Ishikawa (cell line): ENCODE measurements at regions not wholly inside any gene's neighbourhood (a gene's known extent, or its start where the extent isn't known, plus 50 kb on each side); places are given as distances from the start of the nearest gene placed in this dataset.

ENCODE experiments used
- CEBPB ChIP-seq: IDR thresholded peaks from 2 replicates; pipeline ENCODE4 v1.6.1; 2012
- CREB1 ChIP-seq: IDR thresholded peaks from 2 replicates; pipeline ENCODE4 v1.6.1; 2012; ENCODE audit warnings: low read depth
- EGR1 ChIP-seq: IDR thresholded peaks from 2 replicates; pipeline ENCODE4 v1.6.1; 2012
- EP300 ChIP-seq: IDR thresholded peaks from 2 replicates; pipeline ENCODE4 v1.6.1; 2012; ENCODE audit warnings: borderline replicate concordance
- FOXM1 ChIP-seq: IDR thresholded peaks from 2 replicates; pipeline ENCODE4 v1.6.1; 2012; ENCODE audit warnings: low read depth, borderline replicate concordance
- MAX ChIP-seq: IDR thresholded peaks from 2 replicates; pipeline ENCODE4 v1.6.1; 2012
- NFIC ChIP-seq: IDR thresholded peaks from 2 replicates; pipeline ENCODE4 v1.6.1; 2012
- RAD21 ChIP-seq: IDR thresholded peaks from 2 replicates; pipeline ENCODE4 v1.6.1; 2012; ENCODE audit warnings: low read depth
- REST ChIP-seq: IDR thresholded peaks from 2 replicates; pipeline ENCODE4 v1.6.1; 2012; ENCODE audit warnings: low read depth, mild to moderate bottlenecking
- TAF1 ChIP-seq: IDR thresholded peaks from 2 replicates; pipeline ENCODE4 v1.6.1; 2012; ENCODE audit warnings: low read depth, mild to moderate bottlenecking
- TCF12 ChIP-seq: IDR thresholded peaks from 2 replicates; pipeline ENCODE4 v1.6.1; 2012; ENCODE audit warnings: low read depth
- TEAD4 ChIP-seq: IDR thresholded peaks from 2 replicates; pipeline ENCODE4 v1.6.1; 2012
- USF1 ChIP-seq: IDR thresholded peaks from 2 replicates; pipeline ENCODE4 v1.6.1; 2012
- YY1 ChIP-seq: IDR thresholded peaks from 2 replicates; pipeline ENCODE4 v1.6.1; 2012; ENCODE audit warnings: low read depth
- ZBTB7A ChIP-seq: IDR thresholded peaks from 2 replicates; pipeline ENCODE4 v1.6.1; 2012; ENCODE audit warnings: low read depth

- TF ChIP-seq NFIC (no peak), RAD21 (no peak), USF1 (no peak), TEAD4 (no peak), EP300 (no peak), CREB1 (no peak), FOXM1 (no peak), REST (no peak), EGR1 (no peak)
Measured at GRCh38 chr1:117770981-117771531, 158.4 kb downstream of the GDAP2 start.

- TF ChIP-seq NFIC (no peak), REST (no peak), TEAD4 (no peak), TCF12 (no peak), ZBTB7A (no peak), TAF1 (no peak), EP300 (no peak), YY1 (no peak), CEBPB (no peak), USF1 (no peak), FOXM1 (no peak), MAX (no peak)
Measured at GRCh38 chr1:117779364-117779763, 150.1 kb downstream of the GDAP2 start.

GRCh38 chr1:117780687-117781475, 148.5 kb downstream of the GDAP2 start:
- TF ChIP-seq REST = no peak
- TF ChIP-seq CREB1 = no peak
- no peak for TF ChIP-seq ZBTB7A
- no peak for TF ChIP-seq TAF1
- TF ChIP-seq TCF12 = no peak
- TF ChIP-seq EP300 = no peak
- no peak for TF ChIP-seq USF1
- no peak for TF ChIP-seq CEBPB
- no peak for TF ChIP-seq MAX
- TF ChIP-seq RAD21 = no peak
- no peak for TF ChIP-seq YY1
- TF ChIP-seq TEAD4 = no peak
- no peak for TF ChIP-seq EGR1
- no peak for TF ChIP-seq NFIC
- no peak for TF ChIP-seq FOXM1

- TF ChIP-seq MAX (no peak), EGR1 (no peak), CEBPB (no peak), FOXM1 (no peak), RAD21 (no peak), TEAD4 (no peak), YY1 (no peak), REST (no peak), TAF1 (no peak), NFIC (no peak), CREB1 (no peak), ZBTB7A (no peak), USF1 (no peak)
Measured at GRCh38 chr1:117782056-117782455, 147.4 kb downstream of the GDAP2 start.
